ENCODE measurements at regions not wholly inside any gene's neighbourhood (a gene's known extent, or its start where the extent isn't known, plus 50 kb on each side); places are given as distances from the start of the nearest gene placed in this dataset.

- Histone ChIP-seq H3K36me3 (replicated peaks; ENCODE audit: insufficient read depth, low read depth) (no peaks in the 10 kb centered on the region), H4K20me1 (ENCODE audit: insufficient read depth, poor library complexity, severe bottlenecking) (no peaks in the 10 kb centered on the region), H3K79me2 (no peaks in the 10 kb centered on the region), H2AFZ (no peak overlapping the region), H3K9me2 (replicated peaks; ENCODE audit: insufficient read depth) (no peaks in the 10 kb centered on the region), H3K4me1 (ENCODE audit: insufficient read depth) (no peaks in the 10 kb centered on the region), H3K27ac (no peak overlapping the region), H3K27me3 (no peaks in the 10 kb centered on the region), H3K9me3 (ENCODE audit: low read depth) (no peaks in the 10 kb centered on the region), H3K4me3 (no peak overlapping the region), H3K4me2 (no peak overlapping the region)
- TF ChIP-seq EZH2 (IDR thresholded peaks at IDR 0.05; ENCODE audit: borderline replicate concordance) (no peak), EZH2phosphoT487 (IDR thresholded peaks at IDR 0.05; ENCODE audit: low read depth, severe bottlenecking, unreplicated experiment) (no peak), CTCF (IDR thresholded peaks at IDR 0.05; ENCODE audit: poor library complexity) (no peak)
- WGBS (ENCODE audit: low lambda C conversion rate, missing lambda C conversion rate): 82% methylated on average over 4 of the region's 4 CpGs
- no peak for DNase-seq (ENCODE audit: low spot score)
Measured at GRCh38 chr3:62982795-62983455, 107.7 kb upstream of the CADPS start.

DNA sequence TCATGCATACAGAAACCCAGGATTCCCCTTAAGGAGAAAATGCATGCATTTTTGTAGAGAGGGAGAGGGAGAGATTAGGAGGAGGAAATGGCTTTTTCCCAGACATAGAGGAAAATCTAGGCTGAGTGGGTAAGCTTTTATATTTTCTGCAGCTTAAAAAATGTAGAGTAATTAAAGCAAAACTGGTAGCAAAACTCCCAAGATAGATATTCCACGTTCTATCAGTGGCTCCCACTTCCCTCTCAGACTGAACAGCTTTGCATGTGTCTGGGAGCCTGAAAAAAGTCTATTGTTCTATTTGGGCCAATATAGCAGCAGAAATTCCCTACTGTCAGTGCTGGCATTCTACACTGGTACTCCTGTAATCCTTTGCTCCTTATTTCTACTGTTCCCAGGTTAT, 110.8 kb upstream of the CADPS start:
- Histone ChIP-seq H3K4me2 (no peak overlapping the region), H3K36me3 (replicated peaks; ENCODE audit: insufficient read depth, low read depth) (no peaks in the 10 kb centered on the region), H4K20me1 (ENCODE audit: insufficient read depth, poor library complexity, severe bottlenecking) (no peaks in the 10 kb centered on the region), H3K4me1 (ENCODE audit: insufficient read depth) (no peaks in the 10 kb centered on the region), H2AFZ (no peak overlapping the region), H3K4me3 (no peak overlapping the region), H3K27ac (no peak overlapping the region), H3K79me2 (no peaks in the 10 kb centered on the region), H3K9me2 (replicated peaks; ENCODE audit: insufficient read depth) (no peaks in the 10 kb centered on the region), H3K9me3 (ENCODE audit: low read depth) (no peaks in the 10 kb centered on the region), H3K27me3 (no peaks in the 10 kb centered on the region)
- TF ChIP-seq EZH2 (IDR thresholded peaks at IDR 0.05; ENCODE audit: borderline replicate concordance) (no peak), EZH2phosphoT487 (IDR thresholded peaks at IDR 0.05; ENCODE audit: low read depth, severe bottlenecking, unreplicated experiment) (no peak)
- WGBS (ENCODE audit: low lambda C conversion rate, missing lambda C conversion rate): 71% methylated on average over 1 of the region's 1 CpG
- DNase-seq (ENCODE audit: low spot score): no peak

- WGBS (ENCODE audit: low lambda C conversion rate, missing lambda C conversion rate): 94% methylated on average over 8 of the region's 8 CpGs
- no peaks in the 10 kb centered on the region for H3K79me2 ChIP-seq
- H3K4me2 ChIP-seq: no peak overlapping the region
- H3K9me3 ChIP-seq (ENCODE audit: low read depth): no peaks in the 10 kb centered on the region
- no peaks in the 10 kb centered on the region for H3K4me1 ChIP-seq (ENCODE audit: insufficient read depth)
- no peaks in the 10 kb centered on the region for H3K36me3 ChIP-seq (replicated peaks; ENCODE audit: insufficient read depth, low read depth)
- H3K27ac ChIP-seq: no peak overlapping the region
- no peak for DNase-seq (ENCODE audit: low spot score)
- no peak for TF ChIP-seq EZH2phosphoT487 (IDR thresholded peaks at IDR 0.05; ENCODE audit: low read depth, severe bottlenecking, unreplicated experiment)
- no peak for TF ChIP-seq EZH2 (IDR thresholded peaks at IDR 0.05; ENCODE audit: borderline replicate concordance)
- TF ChIP-seq CTCF (IDR thresholded peaks at IDR 0.05; ENCODE audit: poor library complexity): no peak
- H3K9me2 ChIP-seq (replicated peaks; ENCODE audit: insufficient read depth): no peaks in the 10 kb centered on the region
- no peak overlapping the region for H2AFZ ChIP-seq
- H3K4me3 ChIP-seq: no peak overlapping the region
- no peaks in the 10 kb centered on the region for H3K27me3 ChIP-seq
- H4K20me1 ChIP-seq (ENCODE audit: insufficient read depth, poor library complexity, severe bottlenecking): no peaks in the 10 kb centered on the region
Measured at GRCh38 chr3:62987721-62988120, 112.5 kb upstream of the CADPS start.

- WGBS (ENCODE audit: low lambda C conversion rate, missing lambda C conversion rate): 70% methylated on average over 4 of the region's 4 CpGs
- H3K36me3 ChIP-seq (replicated peaks; ENCODE audit: insufficient read depth, low read depth): no peaks in the 10 kb centered on the region
- DNase-seq (ENCODE audit: low spot score): no peak
- H3K4me1 ChIP-seq (ENCODE audit: insufficient read depth): no peaks in the 10 kb centered on the region
- no peak overlapping the region for H2AFZ ChIP-seq
- no peak overlapping the region for H3K4me3 ChIP-seq
- TF ChIP-seq EZH2 (IDR thresholded peaks at IDR 0.05; ENCODE audit: borderline replicate concordance) (no peak), CTCF (IDR thresholded peaks at IDR 0.05; ENCODE audit: poor library complexity) (no peak), EZH2phosphoT487 (IDR thresholded peaks at IDR 0.05; ENCODE audit: low read depth, severe bottlenecking, unreplicated experiment) (no peak)
- no peaks in the 10 kb centered on the region for H3K79me2 ChIP-seq
- no peaks in the 10 kb centered on the region for H4K20me1 ChIP-seq (ENCODE audit: insufficient read depth, poor library complexity, severe bottlenecking)
- H3K9me3 ChIP-seq (ENCODE audit: low read depth): no peaks in the 10 kb centered on the region
- H3K4me2 ChIP-seq: no peak overlapping the region
- H3K27ac ChIP-seq: no peak overlapping the region
- no peaks in the 10 kb centered on the region for H3K9me2 ChIP-seq (replicated peaks; ENCODE audit: insufficient read depth)
- no peaks in the 10 kb centered on the region for H3K27me3 ChIP-seq
Measured at GRCh38 chr3:62990704-62991413, 115.6 kb upstream of the CADPS start.

All from hepatocyte (in vitro differentiated cells).